H1 (cell line): ENCODE measurements at regions not wholly inside any gene's neighbourhood (a gene's known extent, or its start where the extent isn't known, plus 50 kb on each side); places are given as distances from the start of the nearest gene placed in this dataset.

Source experiments
- EGR1 ChIP-seq: IDR thresholded peaks from 2 replicates; pipeline ENCODE4 v1.6.1; 2011; ENCODE audit warnings: low read depth, low read length, borderline replicate concordance
- HDAC2 ChIP-seq, 2 experiments: fragments of 300-600 bp in 1 of 2; sonication (generic) in 1 of 2; IDR thresholded peaks; 2 replicates each; pipeline ENCODE4 v1.6.1; 2011 to 2012; ENCODE audit warnings: low read depth in 2 of 2, low read length in 2 of 2, mild to moderate bottlenecking in 2 of 2, moderate library complexity in 2 of 2, borderline replicate concordance in 1 of 2, inconsistent platforms in 1 of 2
- SIX5 ChIP-seq: IDR thresholded peaks from 2 replicates; pipeline ENCODE4 v1.6.1; 2011; ENCODE audit warnings: mild to moderate bottlenecking, low read depth, low read length
- SRF ChIP-seq: IDR thresholded peaks from 2 replicates; pipeline ENCODE4 v1.6.1; 2011; ENCODE audit warnings: mild to moderate bottlenecking, low read depth, low read length, moderate library complexity
- TCF12 ChIP-seq: IDR thresholded peaks from 2 replicates; pipeline ENCODE4 v1.6.1; 2011; ENCODE audit warnings: low read depth, mild to moderate bottlenecking, low read length
- TEAD4 ChIP-seq: IDR thresholded peaks from 2 replicates; pipeline ENCODE4 v1.6.1; 2012; ENCODE audit warnings: low read depth, low read length, inconsistent platforms, mixed read lengths
- YY1 ChIP-seq: IDR thresholded peaks from 2 replicates; pipeline ENCODE4 v1.6.1; 2011; ENCODE audit warnings: low read depth, mild to moderate bottlenecking, low read length
- TF ChIP-seq, protein P1 (sequence below): fragments of 300-600 bp; sonication (generic); IDR thresholded peaks from 2 replicates; pipeline ENCODE4 v1.7.1; 2012; ENCODE audit warnings: low read length, moderate library complexity, mild to moderate bottlenecking, inconsistent platforms; ENCODE audit not compliant: insufficient replicate concordance

- TF ChIP-seq, protein P1, sequence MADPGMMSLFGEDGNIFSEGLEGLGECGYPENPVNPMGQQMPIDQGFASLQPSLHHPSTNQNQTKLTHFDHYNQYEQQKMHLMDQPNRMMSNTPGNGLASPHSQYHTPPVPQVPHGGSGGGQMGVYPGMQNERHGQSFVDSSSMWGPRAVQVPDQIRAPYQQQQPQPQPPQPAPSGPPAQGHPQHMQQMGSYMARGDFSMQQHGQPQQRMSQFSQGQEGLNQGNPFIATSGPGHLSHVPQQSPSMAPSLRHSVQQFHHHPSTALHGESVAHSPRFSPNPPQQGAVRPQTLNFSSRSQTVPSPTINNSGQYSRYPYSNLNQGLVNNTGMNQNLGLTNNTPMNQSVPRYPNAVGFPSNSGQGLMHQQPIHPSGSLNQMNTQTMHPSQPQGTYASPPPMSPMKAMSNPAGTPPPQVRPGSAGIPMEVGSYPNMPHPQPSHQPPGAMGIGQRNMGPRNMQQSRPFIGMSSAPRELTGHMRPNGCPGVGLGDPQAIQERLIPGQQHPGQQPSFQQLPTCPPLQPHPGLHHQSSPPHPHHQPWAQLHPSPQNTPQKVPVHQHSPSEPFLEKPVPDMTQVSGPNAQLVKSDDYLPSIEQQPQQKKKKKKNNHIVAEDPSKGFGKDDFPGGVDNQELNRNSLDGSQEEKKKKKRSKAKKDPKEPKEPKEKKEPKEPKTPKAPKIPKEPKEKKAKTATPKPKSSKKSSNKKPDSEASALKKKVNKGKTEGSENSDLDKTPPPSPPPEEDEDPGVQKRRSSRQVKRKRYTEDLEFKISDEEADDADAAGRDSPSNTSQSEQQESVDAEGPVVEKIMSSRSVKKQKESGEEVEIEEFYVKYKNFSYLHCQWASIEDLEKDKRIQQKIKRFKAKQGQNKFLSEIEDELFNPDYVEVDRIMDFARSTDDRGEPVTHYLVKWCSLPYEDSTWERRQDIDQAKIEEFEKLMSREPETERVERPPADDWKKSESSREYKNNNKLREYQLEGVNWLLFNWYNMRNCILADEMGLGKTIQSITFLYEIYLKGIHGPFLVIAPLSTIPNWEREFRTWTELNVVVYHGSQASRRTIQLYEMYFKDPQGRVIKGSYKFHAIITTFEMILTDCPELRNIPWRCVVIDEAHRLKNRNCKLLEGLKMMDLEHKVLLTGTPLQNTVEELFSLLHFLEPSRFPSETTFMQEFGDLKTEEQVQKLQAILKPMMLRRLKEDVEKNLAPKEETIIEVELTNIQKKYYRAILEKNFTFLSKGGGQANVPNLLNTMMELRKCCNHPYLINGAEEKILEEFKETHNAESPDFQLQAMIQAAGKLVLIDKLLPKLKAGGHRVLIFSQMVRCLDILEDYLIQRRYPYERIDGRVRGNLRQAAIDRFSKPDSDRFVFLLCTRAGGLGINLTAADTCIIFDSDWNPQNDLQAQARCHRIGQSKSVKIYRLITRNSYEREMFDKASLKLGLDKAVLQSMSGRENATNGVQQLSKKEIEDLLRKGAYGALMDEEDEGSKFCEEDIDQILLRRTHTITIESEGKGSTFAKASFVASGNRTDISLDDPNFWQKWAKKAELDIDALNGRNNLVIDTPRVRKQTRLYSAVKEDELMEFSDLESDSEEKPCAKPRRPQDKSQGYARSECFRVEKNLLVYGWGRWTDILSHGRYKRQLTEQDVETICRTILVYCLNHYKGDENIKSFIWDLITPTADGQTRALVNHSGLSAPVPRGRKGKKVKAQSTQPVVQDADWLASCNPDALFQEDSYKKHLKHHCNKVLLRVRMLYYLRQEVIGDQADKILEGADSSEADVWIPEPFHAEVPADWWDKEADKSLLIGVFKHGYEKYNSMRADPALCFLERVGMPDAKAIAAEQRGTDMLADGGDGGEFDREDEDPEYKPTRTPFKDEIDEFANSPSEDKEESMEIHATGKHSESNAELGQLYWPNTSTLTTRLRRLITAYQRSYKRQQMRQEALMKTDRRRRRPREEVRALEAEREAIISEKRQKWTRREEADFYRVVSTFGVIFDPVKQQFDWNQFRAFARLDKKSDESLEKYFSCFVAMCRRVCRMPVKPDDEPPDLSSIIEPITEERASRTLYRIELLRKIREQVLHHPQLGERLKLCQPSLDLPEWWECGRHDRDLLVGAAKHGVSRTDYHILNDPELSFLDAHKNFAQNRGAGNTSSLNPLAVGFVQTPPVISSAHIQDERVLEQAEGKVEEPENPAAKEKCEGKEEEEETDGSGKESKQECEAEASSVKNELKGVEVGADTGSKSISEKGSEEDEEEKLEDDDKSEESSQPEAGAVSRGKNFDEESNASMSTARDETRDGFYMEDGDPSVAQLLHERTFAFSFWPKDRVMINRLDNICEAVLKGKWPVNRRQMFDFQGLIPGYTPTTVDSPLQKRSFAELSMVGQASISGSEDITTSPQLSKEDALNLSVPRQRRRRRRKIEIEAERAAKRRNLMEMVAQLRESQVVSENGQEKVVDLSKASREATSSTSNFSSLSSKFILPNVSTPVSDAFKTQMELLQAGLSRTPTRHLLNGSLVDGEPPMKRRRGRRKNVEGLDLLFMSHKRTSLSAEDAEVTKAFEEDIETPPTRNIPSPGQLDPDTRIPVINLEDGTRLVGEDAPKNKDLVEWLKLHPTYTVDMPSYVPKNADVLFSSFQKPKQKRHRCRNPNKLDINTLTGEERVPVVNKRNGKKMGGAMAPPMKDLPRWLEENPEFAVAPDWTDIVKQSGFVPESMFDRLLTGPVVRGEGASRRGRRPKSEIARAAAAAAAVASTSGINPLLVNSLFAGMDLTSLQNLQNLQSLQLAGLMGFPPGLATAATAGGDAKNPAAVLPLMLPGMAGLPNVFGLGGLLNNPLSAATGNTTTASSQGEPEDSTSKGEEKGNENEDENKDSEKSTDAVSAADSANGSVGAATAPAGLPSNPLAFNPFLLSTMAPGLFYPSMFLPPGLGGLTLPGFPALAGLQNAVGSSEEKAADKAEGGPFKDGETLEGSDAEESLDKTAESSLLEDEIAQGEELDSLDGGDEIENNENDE = no peak
- TF ChIP-seq SRF (no peak), YY1 (no peak), SIX5 (no peak), EGR1 (no peak), TCF12 (no peak), HDAC2 (IDR thresholded peaks at IDR 0.05; ENCODE audit: borderline replicate concordance in 1 of 2, low read depth in 2 of 2, low read length in 2 of 2) (no peak), TEAD4 (no peak)
These were observed 146.5 kb downstream of the TWIST2 start (continued) for GRCh38 chr2:238994432-238994831.
